Activated T-cell treated with anti-CD3 and anti-CD28 coated beads for 48 hours (primary cell): ENCODE measurements at regions not wholly inside any gene's neighbourhood (a gene's known extent, or its start where the extent isn't known, plus 50 kb on each side); places are given as distances from the start of the nearest gene placed in this dataset.

Source experiments
- DNase-seq: peaks from one replicate; pipeline ENCODE4 v3.0.0-alpha.2; 2020; ENCODE audit warnings: low read depth

DNA sequence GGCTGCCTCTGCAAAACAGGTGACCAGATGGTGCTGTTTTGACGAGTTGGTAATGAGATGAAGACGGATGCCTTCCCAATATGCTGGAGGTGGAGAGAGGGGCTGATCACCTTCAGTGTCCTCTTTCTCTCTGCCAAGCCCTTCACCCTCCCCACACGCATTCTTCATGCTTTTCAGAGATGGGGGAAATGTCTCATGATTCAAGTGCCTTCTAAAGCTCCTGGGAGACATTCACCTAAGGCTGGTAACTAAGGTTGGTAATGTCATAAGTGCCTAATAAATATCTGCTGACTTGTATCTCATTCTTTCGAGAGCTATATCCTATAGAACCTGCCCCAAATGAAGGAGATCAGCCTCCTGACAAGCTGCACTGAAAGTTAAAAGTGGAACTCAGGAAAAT lies 86.2 kb upstream of the MBNL2 start:
- no peak for DNase-seq

DNA sequence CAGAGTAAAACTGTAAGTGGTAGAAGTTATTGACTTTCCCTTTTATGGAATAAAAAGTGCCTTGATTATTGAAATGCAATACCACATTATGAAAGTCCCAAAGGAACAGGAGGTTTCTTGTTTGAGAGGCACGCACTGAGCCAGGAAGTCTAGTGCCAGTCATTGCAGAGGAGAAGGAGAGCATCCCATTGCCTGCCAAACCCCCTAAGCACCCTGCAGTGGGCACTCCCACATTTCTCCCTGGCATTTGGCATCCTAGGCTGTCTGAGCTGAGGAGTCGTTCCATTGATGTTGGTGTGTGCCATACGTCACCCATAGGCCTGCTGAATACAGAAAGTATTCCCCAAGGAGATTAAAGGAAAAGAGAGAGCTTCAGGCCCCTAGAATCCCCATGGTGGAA lies 85.7 kb upstream of the MBNL2 start:
- no peak for DNase-seq

DNA sequence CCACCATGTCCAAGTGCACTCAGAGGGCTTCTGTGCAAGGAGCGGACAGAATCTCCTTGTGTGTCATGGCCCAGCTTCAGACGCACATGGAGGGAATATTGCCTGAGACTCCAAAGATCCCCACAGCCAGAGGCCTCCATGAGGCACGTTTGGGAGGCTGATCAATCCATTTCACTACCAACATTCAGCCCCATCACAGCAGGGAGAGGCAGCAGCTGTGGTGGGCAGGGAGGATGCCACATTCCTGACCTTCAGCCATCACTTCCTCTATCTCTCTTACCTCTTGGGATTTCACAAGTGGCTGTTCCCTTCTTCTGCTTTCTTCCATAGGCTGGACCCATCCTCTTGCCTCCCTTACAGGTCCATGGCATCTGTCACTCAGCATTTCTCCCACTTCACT lies 82.4 kb upstream of the MBNL2 start:
- DNase-seq, result no peak

DNA sequence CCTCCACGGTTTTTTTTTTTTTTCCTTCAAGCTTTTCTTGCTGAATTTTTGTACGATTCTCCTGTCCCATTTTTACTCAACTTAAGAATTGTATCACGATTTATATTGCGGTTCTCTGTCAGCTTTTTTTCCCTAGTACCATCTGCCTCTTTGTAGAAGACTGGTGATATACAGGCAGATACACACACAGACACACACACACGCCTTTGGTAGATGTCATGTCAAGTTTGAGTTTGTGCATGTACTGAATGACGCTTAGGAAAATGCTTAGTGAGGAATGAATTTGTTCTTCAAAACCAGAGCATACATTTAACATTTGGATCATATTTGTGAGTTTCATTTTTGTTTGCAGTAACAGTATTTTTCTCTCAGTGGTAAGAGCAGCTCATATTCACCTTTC lies 82.0 kb upstream of the MBNL2 start:
- no peak for DNase-seq

DNA sequence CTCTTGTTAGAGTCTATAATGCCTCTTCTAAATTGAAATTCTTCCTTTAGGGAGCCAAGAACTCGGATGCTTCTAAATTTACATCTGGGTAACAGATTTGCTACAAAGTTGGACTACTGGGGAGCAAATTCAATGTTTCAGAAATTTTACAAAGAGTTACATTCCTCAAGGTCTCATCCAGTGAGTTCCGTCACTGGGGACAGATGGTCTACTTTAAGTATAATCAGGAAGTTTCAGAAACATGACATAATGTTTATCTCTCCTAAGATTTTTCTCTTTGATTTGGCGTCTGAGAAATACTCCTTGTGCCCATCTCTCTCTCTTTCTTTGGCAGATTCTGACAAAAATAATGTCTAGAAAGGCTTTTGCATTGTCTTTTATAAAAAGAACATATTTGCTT lies 81.5 kb upstream of the MBNL2 start:
- DNase-seq, result no peak

DNA sequence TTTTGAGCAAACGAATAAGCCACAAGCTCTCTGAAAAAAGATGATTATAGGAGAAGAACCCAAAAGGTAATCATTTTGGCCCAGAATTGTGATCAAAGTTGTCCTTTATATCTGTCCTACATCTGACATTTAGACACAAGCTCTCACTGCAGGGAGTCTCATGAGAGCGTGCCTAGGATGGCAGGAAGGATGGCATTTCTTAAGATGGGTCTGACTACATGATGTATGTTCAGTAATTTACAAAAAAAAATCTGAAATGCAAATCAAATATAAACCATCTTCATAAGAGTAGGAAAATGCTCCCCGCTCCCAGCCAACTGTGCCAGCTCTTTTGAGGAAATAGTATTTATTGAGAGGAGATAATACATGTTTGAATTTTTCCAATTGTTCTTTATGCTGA lies 81.0 kb upstream of the MBNL2 start:
- no peak for DNase-seq

DNA sequence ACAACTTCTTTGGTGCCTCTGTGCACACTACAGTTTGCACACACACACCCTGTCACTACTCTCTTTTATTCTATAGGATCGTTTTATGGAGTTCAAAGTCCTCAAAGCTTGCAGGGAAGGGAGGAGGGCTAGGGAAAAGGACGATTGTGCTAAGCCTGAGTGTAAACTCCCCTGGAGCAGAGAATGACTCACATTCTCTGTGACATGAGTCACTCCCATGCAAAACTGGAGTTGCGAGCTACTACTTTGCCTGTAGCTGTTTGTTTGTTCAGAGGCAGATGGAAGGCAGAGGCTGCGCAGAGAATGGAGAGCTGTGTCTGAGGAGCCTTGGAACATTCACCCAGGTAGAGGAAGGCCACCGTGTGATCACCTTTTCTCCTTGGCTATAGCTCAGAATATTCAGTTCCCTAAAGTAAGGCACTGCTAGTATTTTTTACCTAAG lies 80.5 kb upstream of the MBNL2 start:
- no peak for DNase-seq

DNA sequence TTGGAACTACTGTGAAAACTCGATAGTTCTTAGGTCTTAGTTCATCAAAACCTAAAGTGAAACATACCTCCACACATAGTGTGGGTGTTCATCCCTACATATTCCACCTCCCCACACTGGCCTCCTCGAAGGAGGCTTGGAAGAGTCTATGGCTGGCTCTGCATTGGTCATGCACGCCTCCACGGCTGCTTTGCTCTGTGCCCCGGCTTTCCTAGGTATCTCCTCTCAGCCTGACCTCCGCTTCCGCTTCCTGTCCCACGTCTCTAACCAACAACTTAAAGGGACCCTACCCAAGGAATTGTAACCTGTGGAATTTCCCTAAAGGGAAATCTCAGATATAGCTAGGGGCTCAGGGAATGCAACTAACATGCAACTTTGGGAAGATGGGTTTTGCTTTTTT lies 79.7 kb upstream of the MBNL2 start:
- no peak for DNase-seq

DNA sequence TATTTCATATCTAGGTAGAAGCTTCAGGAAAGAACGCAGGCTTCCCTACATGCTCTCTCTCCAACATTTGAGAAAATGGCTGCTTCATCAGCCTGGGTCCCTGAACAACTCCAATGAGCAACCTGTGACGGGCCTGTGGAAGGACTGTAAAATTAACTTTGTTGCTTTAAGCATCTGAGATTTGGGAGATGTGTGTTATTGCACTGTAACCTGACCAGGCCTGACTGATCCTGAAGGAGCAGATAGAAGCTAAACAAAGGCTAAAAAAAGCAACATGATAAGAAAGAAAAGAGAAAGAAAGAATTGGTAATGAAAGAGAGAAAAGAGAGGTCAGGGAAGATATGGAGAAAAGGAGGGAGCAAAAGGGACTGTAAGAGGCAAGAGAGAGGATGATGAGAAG lies 77.1 kb upstream of the MBNL2 start:
- DNase-seq, result no peak

DNA sequence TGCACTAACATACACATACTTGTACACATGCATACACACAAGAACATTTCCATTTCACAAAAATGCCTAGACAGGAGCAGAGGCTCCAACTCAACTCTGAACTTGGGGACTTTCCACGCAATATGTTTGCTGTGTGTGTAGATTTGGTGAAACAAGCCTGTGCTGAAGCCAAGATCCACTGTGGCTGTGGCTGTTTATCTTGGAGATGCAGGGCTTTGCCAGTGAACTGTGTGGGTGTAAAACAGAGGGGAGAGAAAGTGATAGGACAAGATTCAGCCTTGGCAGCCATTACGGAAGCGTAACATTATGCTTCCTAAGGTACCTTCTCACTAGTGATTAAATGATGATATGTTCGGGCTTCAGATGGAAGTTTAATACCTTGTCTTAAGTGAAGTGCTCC lies 73.2 kb upstream of the MBNL2 start:
- DNase-seq, result no peak

DNA sequence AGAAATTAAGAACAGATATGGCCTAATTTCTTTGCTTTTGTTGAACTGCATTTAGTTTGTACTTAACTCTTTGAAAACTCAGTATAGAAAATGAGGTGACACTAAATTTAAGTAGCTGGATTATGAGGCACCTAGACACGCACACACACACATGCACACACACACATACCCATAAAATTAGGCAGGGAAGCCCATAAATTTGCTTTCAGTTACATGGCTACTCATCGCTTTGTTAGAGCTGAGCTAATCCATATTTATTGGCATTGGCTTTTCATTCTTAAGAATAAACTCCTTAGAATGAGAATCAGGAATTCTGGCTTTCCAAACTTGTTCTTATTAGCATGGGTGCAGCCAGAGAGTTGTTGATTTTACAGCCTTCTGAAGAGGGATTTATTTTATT lies 61.7 kb upstream of the MBNL2 start:
- no peak for DNase-seq

DNA sequence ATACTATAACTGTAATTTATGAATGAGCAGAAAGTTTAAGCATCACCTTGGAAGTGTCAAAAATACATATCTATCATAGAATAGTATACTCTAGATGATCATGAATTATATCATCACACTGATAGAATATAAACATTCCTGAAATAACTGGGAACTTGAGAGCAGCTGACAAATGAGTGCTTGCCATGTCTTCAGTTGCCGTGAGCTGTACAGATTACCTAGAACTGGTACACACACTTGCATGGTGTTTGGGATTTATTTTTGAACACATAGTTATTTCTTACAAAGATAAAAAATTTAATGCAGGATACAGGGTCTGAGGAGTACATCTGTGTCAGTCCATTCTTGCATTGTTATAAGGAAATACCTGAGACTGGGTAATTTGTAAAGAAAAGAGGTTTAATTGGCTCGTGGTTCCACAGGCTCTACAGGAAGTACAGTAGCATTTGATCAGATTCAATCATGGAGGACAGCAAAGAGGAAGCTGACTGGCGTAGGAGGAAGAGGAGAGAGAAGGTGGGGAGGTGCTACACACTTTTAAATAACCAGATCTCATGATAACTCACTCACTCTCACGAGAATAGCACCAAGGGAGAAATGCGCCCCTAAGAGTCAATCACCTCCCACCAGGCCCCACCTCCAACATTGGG lies 60.4 kb upstream of the MBNL2 start:
- no peak for DNase-seq

DNA sequence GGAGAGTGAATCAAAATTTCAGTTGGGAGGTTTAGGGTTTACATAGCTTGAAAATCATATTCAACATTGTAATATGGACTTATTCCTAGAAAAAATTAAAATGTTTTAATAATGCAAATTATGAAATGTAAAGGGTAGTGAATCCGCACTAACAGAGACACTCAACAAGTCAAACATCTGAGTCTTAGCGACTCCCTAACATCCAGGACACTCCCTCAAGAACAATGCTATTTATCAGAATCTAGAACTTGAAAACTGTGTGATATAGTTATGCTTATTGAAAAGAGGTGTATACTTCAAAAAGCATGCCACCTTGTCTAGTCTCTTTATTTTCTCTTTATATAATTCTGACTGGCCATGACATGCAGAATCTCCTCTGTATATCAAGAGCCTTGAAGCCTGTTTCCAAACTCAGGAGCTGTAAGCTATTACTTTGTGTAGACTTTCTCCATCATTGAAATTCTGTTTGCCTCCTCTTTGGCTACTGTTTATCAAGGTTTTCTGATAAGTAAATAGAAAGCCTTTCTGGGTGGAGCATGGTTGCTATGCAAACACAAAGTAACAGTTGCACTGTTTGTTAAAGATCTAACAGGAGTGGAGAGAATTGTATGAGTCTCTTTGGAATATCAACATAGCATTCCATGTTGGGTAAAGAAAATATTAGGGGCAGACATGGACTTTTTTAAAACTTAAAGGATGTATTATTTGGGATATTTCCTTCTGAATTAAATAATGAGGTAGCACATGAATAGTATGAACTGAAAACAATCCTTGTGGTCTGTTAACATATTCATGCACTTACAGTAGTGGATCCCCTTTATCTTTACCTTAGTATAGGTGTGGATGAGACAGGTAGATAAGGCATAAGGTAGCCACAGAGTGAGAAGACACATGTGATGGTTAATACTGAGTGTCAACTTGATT lies 56.4 kb upstream of the MBNL2 start:
- DNase-seq, result no peak

DNA sequence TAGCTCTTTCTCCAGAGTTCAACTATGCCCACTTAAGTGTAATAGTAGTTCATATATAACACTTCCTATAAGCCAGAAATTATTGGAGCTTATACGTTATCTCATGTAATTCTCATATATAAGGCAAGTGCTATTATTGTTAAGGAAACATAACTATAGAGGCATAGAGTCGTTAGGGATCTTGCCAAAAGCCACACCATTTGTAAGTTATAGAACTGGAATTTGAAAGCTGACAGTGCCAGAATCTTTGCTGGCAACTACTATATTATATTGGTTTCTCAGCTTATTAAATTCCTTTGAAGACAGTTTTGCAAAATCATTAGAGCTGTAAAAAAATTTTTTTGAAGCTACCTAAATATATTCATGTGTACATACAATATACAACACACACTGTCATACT lies 51.0 kb upstream of the MBNL2 start:
- DNase-seq, result no peak
